Ishikawa (cell line): ENCODE measurements at regions not wholly inside any gene's neighbourhood (a gene's known extent, or its start where the extent isn't known, plus 50 kb on each side); places are given as distances from the start of the nearest gene placed in this dataset.

Experiments
- CEBPB ChIP-seq: IDR thresholded peaks from 2 replicates; pipeline ENCODE4 v1.6.1; 2012
- EP300 ChIP-seq: IDR thresholded peaks from 2 replicates; pipeline ENCODE4 v1.6.1; 2012; ENCODE audit warnings: borderline replicate concordance
- MAX ChIP-seq: IDR thresholded peaks from 2 replicates; pipeline ENCODE4 v1.6.1; 2012
- REST ChIP-seq: IDR thresholded peaks from 2 replicates; pipeline ENCODE4 v1.6.1; 2012; ENCODE audit warnings: low read depth, mild to moderate bottlenecking
- TEAD4 ChIP-seq: IDR thresholded peaks from 2 replicates; pipeline ENCODE4 v1.6.1; 2012
- ZBTB7A ChIP-seq: IDR thresholded peaks from 2 replicates; pipeline ENCODE4 v1.6.1; 2012; ENCODE audit warnings: low read depth

GRCh38 chr13:50348371-50348770 is 333.1 kb downstream of the KCNRG start:
- TF ChIP-seq EP300 = no peak
- no peak for TF ChIP-seq MAX
- no peak for TF ChIP-seq CEBPB
- TF ChIP-seq ZBTB7A = no peak
- TF ChIP-seq REST = no peak
- no peak for TF ChIP-seq TEAD4
